Midbrain (tissue), 1 donor: ENCODE measurements at regions not wholly inside any gene's neighbourhood (a gene's known extent, or its start where the extent isn't known, plus 50 kb on each side); places are given as distances from the start of the nearest gene placed in this dataset.

ENCODE experiments used
- DNase-seq: peaks from one replicate; lab custom pipeline; 2025; lab: John Stamatoyannopoulos, UW

DNA sequence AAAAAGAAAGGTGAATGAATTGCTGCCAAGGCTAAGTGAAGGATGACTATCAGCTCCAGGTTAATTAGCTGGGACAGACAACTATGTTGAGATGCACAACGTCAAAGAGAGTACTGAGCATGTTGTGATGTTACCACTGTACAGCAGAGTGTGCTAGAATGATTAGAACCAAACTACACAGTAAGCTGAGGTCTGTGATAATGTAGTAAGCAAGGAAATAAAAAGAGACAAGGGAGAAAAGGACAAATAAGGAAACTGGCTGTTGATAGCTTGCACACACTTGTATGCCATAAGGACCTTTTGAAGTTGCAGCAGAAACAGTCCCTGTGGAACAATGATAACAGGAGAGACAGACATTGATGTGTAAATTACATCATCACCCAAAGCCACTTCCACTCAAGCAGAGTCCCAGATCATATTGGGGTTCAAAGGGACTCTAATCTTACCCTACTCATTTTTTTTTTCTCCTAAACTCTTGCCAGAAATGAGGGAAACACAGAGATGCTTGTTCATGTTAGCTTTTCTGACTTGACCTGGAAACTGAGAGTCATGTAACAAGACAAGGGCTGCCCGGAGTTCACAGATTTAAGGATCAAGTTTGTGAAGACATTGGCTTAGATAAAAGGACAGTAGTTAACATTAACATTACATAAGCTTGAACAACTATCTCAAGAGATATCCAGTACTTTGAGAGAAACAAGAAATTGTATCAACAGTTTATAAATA is 189.9 kb downstream of the CENPW start:
- DNase-seq: no peak

DNA sequence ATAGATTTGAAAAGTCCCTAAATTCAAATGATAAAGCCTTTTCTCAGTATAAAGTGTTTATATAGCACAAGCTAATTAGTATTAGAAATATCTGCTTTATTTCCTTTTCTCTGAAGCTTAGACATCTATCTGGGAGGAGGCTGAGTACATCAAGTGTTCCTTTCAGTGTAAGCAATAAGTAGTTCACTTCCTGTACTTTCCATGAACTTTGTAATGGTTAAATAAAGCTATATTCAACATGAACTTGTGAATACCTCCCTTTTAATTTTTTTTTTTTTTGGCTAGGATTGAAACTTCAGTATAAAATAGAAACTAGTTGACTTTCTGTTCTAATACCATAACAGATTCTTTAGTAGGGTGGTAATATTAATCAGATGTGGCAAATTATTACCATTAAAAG is 190.9 kb downstream of the CENPW start:
- DNase-seq: no peak

DNA sequence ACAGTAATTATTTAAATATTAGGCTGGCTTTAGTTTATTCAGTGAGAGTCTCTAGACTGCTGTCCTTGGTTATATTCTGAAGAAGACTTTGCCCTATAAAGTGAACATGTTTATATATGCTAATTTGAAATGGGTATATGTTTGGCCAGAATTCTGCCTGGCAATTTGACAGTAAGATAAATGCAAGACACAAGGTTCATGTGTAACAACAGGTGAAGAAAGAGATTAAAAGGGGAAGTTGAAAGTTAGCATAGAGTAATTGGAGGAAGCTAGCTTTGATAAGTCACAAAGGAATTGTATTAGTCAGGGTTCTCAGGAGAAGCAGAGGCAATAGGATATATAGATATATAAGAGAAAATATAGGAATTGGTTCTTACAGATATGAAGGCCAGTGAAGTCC is 191.4 kb downstream of the CENPW start:
- no peak for DNase-seq

DNA sequence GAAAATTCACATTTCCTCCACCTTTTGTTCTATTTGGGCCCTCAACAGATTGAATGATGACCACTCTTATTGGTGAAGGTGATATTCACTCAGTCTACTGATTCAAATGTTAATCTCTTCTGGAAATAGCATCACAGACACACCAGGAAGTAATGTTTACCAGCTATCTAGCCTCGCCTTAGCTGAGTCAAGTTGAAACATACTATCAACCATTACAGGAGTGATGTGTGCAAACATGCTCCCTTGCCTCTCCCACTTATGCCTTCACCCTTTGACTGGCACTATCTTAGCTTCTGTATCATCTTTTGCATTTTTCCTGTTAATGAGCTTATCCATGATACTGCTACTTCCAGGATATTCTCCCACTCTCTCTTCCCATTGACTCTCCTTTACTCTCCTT is 191.9 kb downstream of the CENPW start:
- no peak for DNase-seq

DNA sequence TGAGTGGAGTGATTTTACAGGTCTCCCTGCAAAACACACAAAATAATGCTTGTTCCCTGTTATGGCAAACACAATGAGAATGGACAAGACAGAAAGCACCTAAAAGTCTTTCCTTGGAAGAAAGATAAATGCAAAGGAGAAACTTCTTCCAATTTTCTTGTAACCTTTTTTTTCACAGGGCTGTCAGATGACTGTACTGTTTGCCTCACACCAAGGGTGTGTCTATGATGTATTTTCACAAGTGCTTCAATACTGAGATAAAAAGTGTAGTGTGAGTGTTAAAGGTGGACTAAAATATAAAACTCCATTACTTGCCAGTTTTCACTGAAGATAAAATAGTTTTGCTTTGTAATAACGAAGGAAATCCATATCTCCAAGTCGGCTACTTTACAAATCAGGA is 194.5 kb downstream of the CENPW start:
- no peak for DNase-seq

DNA sequence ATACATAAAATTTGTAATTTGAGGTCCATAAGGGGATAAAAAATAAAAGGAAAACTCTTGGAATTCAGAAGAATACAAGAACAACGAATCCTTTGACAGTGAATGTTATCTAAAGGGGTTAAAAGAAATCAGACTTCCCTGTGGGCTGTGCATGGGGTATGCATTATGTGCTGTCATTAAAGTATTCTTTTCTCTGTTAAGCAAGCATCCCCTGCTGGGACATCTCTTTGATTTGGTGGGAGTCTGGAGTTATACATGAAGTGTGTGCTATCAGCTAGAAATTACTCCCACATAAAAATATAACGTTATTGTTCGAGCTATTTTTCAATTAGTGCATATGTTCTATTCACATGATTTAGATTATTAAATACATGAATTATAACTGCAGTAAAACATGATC is 195.2 kb downstream of the CENPW start:
- no peak for DNase-seq

DNA sequence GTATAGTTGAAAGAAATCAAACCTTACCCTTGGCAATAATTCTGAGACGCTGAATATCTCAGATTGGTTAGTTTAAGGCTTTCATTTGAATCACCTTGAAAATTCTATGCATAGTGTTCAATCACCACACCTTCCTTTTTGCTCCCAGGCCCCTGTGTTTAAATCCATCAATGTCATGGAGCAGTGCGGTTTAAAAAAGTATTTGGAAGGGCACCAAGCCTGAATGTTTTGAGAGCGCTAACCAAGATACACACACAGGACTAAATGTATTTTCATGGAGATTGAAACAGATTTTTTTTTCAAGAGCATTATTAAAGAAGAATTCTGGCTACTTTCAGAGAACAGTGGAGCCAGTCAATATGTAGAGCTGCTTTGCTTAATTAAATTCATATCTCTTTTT is 195.7 kb downstream of the CENPW start:
- DNase-seq: no peak

DNA sequence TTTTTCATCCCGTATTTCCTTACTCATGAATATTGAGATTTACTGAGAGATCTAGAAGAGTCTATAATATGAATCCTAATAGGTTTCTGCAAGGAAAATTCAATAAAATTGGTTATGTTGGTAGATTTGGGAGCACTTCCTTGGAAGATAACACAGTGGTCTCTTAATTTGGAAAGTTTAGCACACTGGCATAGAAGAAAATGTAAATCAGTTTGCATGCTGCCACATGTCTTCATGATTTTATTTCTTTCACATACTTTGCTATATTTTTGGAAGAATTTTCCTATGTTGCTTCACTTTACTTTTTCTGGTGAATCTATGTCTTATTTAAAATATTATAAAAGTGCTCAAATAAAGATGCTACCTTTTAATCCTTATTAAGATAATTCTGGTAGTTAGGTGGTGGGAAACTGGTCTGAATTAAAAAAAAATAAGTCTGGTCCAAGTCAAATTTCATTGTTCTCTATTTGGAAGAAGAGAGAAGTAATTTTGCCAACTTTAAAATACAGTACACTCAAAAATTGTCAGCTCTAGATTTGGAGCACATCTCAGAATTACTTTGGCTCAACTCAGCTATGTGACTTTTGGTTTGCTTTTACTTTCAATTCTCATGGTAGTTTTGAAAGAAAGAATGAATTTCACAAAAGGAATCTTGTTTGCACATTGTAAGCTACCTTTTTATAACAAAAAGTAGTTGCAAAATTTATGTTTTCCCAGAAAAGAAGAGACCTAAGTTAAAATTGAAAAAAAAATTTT is 197.3 kb downstream of the CENPW start:
- no peak for DNase-seq

DNA sequence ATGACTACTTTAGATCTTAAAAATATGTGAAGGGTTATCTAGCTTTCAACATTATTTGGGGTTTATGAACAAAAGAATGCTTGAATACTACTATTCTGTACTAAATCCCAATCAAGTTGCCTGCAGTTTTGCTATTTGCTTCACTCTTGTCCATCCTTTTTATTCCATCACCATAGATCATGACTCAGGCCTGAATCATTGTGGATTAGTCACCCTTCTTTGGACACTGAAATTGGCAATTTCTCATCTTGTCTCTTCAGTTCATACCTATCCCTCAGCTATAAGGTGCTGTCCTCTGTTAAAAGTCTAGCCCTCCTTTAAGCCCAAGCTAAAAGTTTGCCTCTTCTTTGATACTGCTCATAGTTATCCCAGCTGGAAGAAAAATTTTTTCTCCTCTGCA is 199.1 kb downstream of the CENPW start:
- DNase-seq: no peak

DNA sequence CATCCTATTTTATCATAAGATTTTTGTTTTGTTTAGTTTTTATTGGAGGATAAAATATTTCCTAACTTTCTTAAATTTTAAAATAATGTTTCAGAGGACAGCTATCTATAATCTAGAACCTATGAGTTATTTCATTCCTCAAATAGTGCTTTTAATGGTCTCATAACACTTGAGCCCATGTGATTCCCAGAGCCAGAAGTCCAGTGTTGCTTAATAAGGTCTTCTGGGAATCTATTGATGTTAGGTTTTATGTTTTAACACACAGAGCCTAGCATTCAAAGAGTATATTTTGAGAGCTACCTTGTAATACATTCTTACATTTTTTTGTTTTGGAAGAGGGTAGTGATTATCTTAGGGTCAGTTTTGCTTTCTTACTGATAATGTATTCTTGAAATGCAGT is 200.2 kb downstream of the CENPW start:
- DNase-seq: no peak

DNA sequence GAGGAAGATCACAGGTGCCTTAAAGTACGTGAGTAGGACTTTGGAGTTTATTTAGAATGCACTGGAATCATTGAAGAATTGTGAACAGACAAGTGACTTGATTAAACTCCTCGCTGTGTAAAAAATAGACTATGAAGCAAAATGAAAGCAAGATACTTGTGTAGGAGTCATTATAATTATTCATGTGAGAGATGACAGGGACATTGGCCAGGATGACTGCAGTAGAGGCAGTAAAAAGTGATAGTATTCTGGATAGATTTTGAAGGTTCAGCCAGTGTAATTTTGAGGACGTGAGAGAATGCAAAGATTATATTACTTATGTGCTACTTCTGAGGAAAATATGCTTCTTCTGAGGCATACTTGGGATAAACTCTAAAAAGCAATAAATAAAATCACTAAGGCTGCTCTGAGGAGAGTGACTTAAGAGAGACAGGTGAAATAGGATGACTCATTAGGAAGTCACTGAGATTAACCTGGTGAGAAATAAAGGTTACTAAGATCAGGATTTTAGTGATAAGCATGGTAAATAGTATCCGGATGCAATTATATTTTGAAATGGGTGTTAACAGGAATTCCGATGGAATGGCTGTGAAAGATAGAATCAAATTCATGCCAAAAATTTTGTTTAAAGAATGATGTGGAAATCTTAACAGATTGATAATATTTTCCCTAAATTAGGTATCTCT is 202.0 kb downstream of the CENPW start:
- DNase-seq: no peak

DNA sequence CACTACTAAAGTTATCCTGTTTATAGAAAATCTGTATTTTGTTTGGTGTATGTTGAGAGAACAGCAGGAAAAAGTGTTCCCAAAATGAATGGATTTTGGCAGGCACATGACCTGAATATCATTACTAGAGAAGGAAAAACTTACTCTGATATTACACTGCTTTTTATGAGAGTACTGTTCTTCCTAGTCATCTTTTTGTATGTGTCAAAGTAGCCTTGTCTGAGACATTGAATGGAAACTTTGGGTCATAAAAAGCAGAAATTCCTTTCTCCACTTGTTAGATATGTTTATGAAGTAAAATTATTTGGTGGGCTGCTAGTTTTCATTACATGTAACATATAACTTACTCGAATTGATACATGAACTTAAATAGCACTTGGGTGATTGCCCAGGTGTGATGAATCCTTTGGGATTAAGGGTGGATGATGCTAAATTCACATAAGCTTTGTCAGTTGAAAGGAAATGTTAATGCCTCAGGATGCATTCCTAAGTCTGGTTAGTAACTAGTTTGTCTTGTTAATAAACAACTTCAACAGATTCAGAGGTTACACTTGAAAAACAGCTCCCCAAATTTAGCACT is 206.7 kb downstream of the CENPW start:
- no peak for DNase-seq

DNA sequence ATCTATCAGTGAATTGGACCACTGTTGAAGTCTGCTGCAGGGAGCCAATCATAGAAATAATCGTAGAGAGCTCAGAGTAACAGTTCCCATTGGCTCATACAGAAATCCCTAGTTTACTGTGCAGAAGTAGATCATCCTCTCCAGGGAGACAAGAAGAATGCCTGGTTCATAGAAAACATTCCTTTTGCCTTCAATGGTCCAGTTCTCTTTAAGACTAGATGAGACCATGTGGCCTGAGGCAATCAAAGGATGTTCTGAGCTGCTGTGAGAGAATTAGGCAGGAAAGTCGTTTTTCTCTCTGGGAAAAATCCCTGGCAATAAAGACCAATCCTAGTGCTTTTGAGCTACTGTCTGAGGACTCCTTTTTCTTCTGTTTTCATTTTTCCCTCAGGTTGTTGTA is 208.4 kb downstream of the CENPW start:
- no peak for DNase-seq

DNA sequence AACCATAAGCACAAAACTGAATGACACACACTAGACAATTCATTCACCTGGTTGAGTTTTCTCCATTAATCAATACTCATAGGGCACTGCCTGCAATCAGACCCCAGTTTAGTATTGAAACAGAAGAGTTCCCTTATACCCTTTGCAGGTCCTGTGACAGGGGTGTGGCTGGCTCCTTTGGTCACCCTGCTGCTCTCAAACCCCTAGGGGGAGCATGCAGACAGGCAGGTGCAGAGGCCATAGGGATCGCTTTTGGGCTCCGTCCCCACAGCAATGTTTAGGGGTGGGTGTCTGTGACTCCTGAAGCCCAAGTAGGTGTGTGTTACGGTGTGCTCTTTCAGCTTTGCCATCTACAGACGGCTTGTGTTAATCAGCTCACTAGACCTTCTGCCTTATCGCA is 210.4 kb downstream of the CENPW start:
- DNase-seq: no peak

DNA sequence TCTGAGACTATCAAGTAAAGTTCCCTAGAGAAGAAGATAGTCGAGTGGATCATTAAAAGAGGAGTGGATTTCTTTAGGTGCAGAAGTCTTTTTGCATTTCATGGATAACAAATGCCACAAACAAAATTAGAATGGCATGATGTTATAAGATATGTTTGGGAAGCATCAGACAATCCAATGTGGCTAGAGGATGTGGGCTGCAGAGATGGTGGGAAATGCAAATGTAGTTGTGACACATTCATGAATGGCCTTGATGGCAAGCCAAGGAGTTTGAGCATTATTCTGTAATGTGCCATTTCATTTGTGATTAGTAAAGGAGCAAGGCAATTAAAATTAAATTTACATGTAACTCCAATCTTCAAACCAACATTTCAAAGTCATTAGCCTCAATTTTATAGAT is 211.9 kb downstream of the CENPW start:
- no peak for DNase-seq

DNA sequence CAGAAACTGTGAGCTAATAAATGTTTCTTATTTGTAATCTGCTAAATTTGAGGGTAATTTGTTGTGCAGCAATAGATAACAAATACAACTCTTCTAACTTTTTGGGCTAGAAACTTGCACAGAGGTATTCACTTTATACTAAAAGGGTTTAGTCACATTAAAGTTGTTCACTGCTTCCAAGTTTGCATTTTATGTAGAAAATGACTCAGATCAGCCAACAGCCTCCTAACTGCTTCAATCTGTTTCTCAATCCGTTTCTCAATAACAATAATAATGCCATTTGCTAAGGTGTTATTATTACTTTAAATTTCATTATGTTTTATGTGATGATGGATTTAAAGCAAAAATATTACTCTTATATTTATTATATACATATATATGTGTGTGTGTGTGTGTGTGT is 213.9 kb downstream of the CENPW start:
- no peak for DNase-seq

DNA sequence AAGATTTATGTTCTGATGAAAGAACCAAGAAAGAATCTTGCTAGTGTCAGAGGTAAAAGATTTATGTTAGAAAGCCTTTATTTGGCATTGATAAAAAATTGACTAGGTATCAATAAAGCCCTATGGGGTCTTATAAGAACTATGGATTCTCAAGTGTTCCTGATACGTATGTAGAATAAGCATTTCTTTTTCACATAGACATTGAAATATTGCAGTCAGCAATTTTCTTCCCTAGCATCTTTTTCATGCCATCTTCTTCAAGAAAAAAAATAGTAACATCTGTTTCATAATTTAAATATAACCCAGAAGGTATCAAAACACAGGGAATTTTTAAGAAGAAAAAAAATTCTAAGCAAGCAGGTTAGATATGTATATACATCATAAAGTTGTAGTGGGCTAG is 230.6 kb downstream of the CENPW start:
- no peak for DNase-seq

DNA sequence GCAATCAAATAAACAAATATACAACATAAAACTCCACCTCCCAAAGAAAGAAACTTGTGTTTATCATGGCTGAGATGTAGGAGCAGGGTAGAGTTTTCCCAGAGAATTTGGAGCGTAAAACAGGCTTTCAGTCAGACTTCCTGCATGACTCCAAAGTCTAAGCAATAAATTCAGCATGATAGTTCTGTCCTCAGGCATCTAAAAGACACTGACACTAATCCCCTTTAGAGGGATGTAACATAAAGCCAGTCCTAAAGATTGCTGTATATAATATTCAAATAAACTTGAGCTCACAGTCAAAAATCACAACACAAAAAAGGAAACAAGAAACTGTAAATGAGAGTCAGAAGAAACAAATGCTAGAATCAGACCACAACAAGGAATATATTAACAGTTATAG is 234.4 kb downstream of the CENPW start:
- no peak for DNase-seq

DNA sequence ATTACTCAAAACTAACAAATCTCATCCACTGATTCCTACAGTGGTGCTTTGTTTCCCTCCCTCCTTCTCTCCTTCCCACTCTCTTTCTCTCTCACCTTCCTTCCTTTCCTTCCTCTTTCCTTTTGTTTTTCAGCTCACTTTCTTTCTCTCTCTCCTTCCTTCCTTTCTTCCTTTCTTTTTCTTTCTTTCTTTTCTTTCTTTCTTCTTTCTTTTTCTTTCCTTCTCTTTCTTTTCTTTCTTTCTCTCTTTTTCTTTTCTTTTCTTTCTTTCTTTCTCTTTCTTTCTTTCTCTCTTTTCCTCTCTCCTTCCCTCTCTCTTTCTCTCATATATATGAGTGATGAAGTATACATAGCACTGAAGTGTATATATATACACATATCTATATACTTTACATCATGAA is 241.4 kb downstream of the CENPW start:
- no peak for DNase-seq

DNA sequence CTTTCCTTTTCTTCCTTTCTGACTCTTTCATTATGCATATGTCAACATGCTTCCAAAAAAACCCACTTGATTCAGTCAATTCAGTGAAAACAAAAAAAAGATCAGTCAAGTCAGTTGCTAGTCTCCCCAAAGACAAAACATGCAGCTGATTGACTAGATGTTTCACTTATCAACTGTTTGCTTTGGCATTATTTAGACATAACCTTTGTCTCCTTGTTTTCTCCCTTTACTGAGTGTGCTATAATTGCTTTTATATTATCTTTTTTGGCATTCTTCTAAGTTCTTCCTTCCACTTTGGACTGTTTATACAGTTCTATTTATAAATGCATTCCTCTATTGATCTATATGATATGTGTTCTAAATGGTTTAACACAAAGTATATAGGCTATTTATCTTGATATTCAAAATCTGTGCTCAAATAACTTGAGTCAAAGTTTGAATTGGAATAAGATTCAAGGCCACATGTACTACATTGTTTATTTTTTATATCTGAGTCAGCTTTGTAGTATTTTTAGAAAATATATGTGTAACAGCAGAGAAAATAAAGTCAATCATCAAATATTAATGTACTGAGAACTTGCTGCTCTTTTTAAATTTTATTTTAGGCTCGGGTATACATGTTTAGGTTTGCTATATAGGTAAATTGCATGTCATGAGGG is 260.5 kb downstream of the CENPW start:
- DNase-seq: no peak

DNA sequence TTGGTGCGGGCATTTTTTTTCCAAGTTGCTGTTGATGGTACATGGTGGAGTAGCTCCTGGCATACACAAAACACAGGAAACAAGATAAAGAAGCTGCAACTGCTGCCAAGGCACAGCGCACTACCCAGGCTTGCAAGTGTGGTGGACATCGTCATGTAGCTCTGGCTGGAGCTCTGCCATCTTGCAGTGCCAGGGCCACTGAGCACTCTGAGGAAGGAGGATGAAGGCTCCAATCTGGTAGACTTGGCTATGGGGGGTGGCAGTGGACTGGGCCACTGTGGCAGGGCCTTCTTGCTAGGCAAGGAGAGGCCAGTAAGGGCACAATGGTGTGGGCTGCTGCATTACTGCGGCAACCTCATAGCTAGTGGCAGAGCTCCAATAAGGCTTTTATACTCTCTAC is 263.5 kb downstream of the CENPW start:
- no peak for DNase-seq

DNA sequence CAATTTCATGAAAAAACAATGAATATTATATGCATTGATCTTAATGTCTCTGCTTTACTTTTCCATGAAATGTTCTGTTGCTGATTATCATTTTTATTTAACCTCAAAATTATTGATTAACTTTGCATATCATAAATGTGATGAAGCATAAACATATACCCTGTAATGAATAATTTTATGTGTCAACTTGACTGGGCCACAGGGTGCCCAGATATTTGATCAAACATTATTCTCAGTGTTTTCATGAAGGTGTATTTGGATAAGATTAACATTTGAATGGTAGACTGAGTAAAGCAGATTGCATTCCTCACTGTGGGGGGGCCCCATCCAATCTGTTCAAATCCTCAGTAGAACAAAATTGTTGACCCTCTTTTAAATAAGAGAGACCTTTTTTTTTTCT is 265.2 kb downstream of the CENPW start:
- no peak for DNase-seq
